ENCODE measurements at regions not wholly inside any gene's neighbourhood (a gene's known extent, or its start where the extent isn't known, plus 50 kb on each side); places are given as distances from the start of the nearest gene placed in this dataset.

GRCh38 chr10:109475711-109476421 is 447.4 kb downstream of the XPNPEP1 start:
- no peak for DNase-seq (ENCODE audit: low spot score)

GRCh38 chr10:109474812-109475211 is 448.5 kb downstream of the XPNPEP1 start:
- DNase-seq (ENCODE audit: low spot score), result no peak

- DNase-seq (ENCODE audit: low spot score), result no peak
These were observed 449.1 kb downstream of the XPNPEP1 start for GRCh38 chr10:109474261-109474660.

DNA sequence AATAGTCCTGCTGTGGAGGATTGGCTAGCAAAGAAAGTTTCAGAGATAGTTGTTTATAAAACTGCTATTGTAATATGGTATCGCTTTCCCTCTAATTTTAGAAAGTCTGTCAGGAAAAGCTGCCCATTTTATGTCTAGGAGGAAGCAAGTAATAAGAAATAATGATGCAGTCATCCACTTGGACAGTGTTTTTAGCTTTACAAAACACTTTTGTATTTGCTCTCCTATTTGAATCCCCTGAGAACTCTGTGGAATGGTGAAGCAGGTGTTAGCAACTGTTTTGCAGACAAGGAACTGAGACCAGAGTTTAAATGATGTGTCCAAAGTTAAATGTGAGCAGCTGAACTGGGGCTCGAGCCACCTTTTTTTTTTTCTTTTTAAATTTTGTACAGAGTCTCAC is 455.8 kb downstream of the XPNPEP1 start:
- DNase-seq (ENCODE audit: low spot score), result no peak

GRCh38 chr10:109464949-109465348 is 458.4 kb downstream of the XPNPEP1 start:
- no peak for DNase-seq (ENCODE audit: low spot score)

- DNase-seq (ENCODE audit: low spot score), result no peak
These were observed 466.0 kb downstream of the XPNPEP1 start for GRCh38 chr10:109457302-109457638.

- DNase-seq (ENCODE audit: low spot score), result no peak
These were observed 466.6 kb downstream of the XPNPEP1 start for GRCh38 chr10:109456566-109457301.

DNA sequence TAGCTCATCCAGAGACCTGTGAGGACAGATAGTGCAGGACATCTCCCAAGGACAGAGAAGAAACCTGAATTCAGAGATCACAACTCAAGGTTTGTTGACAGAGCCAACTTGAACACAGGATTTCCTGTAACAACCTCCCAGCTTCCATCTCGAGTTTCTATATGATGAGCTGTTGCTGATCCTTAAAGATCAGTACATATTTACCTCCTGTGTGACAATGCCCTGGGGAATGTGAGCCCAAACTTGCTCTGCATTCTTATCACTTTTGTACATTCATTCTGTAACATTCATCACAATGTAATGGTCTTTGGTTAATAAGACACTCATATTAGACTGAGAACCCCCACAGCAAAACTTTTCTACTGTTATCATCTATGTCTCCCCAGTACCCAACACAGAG is 468.6 kb downstream of the XPNPEP1 start:
- DNase-seq (ENCODE audit: low spot score), result no peak

GRCh38 chr10:109451879-109452278 is 471.4 kb downstream of the XPNPEP1 start:
- no peak for DNase-seq (ENCODE audit: low spot score)

GRCh38 chr10:109450702-109451101 is 472.6 kb downstream of the XPNPEP1 start:
- no peak for DNase-seq (ENCODE audit: low spot score)

DNA sequence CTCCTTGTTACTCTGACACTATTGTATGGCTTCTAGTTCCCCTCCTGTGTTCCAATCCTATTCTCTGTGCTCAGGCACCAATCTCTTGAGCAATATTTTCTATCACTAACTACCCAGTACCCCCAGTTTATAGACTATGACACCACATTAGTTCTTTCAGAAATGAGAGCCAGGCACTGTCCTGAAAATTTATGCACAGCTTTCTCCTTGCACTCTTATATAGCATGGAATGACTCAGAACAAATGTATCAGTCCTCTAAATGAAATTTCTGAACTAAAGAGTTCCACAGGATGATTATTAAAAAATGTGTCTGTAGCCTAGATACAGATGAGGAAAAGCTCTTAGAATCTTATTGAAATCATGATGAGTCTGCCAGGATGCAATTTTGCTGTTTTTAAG is 489.9 kb downstream of the XPNPEP1 start:
- DNase-seq (ENCODE audit: low spot score), result no peak

DNA sequence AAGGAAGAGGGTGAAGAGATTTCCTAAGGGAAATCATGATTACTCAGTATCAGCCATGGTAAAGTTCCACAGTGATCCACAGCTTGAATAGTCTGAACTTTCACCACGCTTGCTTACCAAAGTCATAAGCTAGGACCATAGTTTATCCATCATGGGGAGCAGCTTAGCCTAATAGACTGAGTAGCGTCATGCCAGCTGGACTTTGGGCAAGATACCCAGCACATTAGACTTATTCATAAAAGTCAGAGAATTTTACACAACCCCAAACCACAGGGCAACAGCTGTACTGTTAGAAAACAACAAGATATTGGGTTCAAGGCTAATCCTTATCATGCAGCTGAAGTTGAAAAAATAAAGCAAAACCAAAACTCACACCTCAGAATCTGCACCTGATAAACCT is 491.0 kb downstream of the XPNPEP1 start:
- DNase-seq (ENCODE audit: low spot score), result no peak

- DNase-seq (ENCODE audit: low spot score), result no peak
These were observed 492.5 kb downstream of the XPNPEP1 start for GRCh38 chr10:109430799-109431198.

DNA sequence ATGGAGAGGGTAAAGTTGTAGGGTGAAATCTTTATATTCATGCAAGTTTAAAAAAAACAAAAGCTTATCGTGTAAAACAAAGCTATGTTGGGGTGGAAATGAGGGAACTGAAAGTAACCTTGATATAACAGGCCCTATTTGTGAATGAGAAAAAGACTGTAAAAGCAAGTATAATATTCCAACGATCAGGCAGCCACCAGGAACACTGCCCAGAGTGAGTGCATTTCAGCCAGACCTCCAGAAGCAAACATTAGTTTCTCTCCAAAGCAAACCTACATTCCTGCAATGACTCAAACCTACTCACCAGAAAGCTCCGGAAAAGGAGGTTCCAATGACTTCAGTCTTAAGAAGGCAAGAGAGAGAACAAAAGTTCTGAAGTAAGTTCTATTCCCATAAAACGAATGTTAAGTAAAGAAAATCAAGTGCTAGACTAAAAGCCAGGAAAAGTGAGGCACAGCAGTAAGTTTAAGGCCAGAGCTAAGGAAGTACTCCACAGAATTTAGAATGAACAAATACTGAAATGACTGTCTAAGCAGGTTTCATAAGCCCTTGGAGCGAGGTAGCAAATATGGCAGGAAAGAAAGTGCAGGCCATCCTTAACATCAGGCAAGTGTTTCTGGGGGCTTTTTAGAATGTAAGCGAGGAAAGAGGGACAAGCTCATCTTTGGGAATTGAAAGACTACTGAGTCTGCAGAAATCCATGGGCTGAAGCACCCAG is 493.1 kb downstream of the XPNPEP1 start:
- DNase-seq (ENCODE audit: low spot score), result peak; percentile 55

DNA sequence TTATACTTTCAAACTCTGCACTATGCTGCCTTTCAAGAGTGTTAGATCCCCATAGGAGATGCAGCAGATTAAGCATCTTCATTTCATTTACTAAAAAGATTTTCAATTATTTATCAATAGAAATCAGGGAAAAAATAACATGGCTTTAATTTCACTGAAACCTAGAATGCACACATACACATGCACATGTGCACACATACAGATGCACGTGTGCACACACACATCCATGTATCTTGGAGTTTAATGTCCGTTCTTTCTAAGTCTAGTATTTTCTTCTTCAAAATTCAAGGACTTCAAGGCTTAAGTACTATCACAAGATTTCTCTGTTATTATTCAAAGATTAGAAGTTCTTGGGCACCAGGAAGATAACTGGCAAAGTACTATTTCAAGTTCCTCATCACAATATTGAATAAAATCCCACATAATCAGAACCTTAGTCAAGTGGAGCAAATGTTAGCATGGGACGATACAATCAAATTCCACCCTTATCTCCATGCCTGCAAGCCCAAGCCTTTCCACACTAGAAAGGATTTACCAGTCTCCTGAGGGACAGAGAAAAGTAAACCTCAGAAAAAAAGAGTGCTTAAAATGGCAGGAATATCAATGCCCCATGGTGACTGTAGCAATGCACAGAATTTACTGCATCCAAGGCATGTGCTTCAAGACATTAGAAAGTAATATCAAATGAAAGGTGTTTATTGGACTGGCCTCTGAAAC is 494.4 kb downstream of the XPNPEP1 start:
- no peak for DNase-seq (ENCODE audit: low spot score)

- DNase-seq (ENCODE audit: low spot score), result peak; percentile 8
These were observed 495.9 kb downstream of the XPNPEP1 start for GRCh38 chr10:109427411-109427810.

DNA sequence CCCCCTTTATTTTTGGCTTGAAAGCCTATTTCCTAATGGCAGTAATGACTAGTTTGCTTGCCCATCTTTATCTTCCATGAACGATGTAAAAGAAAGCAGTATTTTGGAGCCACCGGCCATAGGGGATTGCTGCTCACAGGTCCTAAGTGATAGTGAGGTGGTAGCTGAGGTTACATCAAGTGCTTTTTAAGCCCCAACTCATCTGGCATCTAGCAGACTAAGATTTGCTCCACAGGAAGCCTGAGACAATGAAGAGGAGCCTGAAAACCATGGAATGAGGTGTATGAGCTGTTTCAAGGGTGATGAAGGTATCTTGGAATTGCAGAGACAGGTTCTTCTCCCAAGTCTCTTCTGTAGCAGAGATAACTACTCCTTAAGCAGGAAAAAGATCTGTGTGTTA is 496.3 kb downstream of the XPNPEP1 start:
- DNase-seq (ENCODE audit: low spot score), result no peak

GRCh38 chr10:109418795-109419194 is 504.5 kb downstream of the XPNPEP1 start:
- no peak for DNase-seq (ENCODE audit: low spot score)

- DNase-seq (ENCODE audit: low spot score), result no peak
These were observed 505.5 kb downstream of the XPNPEP1 start for GRCh38 chr10:109417803-109418202.

DNA sequence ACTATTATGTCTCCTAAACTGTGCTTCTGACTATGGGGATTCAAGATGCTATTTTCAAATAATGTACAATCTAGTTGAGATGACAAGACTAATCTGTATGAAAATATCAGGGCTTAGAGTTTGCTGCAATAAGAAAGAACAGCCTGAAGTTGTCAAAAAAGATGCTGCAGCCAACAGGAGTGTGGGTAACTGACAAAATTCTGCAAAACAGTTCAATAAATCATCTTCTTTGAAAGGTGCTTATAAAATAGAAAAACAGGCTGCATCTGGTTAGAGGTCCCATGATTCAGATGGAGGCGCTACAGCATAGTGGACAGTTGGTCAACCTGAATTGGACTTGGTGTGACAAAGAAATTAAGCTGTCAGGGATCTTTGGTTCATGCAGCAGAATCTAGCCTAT is 511.0 kb downstream of the XPNPEP1 start:
- DNase-seq (ENCODE audit: low spot score), result no peak

GRCh38 chr10:109411917-109412316 is 511.4 kb downstream of the XPNPEP1 start:
- DNase-seq (ENCODE audit: low spot score), result no peak

DNA sequence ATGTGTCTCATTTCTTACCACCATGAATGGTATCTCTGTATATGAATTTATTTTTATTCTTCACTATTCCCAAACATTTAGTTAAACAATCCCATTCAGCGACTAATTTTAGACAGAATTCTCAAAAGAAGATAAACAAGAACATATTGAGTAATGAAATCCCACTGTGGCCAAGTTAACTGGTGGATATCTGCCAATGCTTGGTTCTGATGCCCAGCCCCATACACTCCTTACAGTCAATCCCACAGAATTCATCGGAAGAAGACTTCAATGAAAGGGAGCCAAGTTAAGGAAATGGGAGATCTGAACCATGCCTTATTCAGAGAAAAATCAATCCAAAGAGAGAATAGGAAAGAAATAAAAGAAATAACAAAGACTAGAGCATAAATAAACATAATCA is 518.0 kb downstream of the XPNPEP1 start:
- no peak for DNase-seq (ENCODE audit: low spot score)

GRCh38 chr10:109403551-109403950 is 519.8 kb downstream of the XPNPEP1 start:
- no peak for DNase-seq (ENCODE audit: low spot score)
